ENCODE measurements at regions not wholly inside any gene's neighbourhood (a gene's known extent, or its start where the extent isn't known, plus 50 kb on each side); places are given as distances from the start of the nearest gene placed in this dataset.

DNA sequence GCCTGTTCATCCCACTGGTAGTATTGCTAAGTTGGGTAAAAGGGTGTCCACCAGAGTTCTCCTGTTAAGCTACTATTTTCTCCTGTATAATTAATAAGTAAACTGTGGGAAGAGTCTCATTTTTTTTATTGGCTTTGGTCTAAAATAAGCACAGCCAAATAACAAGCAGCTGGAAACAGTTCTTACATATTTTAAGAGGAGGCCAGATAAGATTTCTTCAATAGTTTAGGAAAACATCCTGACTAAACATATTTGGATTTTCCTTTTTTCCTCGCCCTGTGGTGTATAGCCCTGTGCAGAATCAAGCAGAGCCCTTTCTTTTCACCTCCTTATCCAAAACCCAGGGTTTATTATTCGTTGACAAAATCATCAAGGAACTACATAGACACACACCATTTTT, 122.2 kb upstream of the ZNF608 start:
- WGBS, 4 donors: 44 to 72% (median 54%) methylated on average over 2 of the region's 2 CpGs
- Histone ChIP-seq H3K4me1 (replicated peaks in 1 of 2) (peaks cover 24 to 62% of the 10 kb centered on the region in 2 donors), H3K36me3 (replicated peaks in 1 of 2) (no peaks in the 10 kb centered on the region)

DNA sequence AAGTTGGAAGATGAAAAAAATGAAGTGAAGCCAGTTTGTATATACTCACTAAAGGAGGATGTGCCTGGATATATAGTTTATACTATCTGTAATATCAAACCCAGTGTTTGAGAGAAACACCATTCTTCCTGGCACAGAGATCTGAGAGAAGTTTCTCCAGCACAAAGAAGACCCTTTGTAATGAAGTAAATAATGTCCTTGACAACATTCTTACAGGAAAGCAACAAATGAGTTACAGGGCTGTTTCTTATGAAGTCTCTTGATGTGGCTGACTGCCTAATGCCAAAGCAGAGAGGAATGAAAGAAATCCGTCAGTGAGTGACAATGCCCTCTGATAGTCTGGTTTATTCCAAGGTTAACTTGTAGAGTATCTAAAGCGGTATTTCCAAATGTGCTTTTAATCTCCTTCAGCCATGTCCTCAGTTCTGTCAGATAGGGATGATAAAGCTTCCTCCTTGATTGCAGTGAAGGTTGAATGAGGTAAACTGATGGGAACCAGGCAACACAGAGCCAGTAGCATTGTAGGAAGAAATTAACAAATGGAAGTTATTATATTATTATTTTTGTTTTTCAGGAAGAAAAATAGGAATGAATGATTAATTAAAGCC, 123.1 kb upstream of the ZNF608 start:
- H3K27me3 ChIP-seq: no peaks in the 10 kb centered on the region
- WGBS, 4 donors: 20 to 37% (median 26%) methylated on average over 2 of the region's 2 CpGs
- intact Hi-C loops (cut with DNase I): no loop called here
- H3K4me1 ChIP-seq (replicated peaks in 1 of 2): peaks cover 24 to 62% of the 10 kb centered on the region in 2 donors
- peak in 2 of 7 donors; percentile 47 to 48 for DNase-seq
- H3K9me3 ChIP-seq (replicated peaks in 1 of 3): no peaks in the 10 kb centered on the region
- peak overlapping the region in 4 of 5 donors; percentile 1 to 64 (median 58) for H3K27ac ChIP-seq
- no peaks in the 10 kb centered on the region for H3K36me3 ChIP-seq (replicated peaks in 1 of 2)
- H3K4me3 ChIP-seq: no peak overlapping the region
- TF ChIP-seq, protein P1, sequence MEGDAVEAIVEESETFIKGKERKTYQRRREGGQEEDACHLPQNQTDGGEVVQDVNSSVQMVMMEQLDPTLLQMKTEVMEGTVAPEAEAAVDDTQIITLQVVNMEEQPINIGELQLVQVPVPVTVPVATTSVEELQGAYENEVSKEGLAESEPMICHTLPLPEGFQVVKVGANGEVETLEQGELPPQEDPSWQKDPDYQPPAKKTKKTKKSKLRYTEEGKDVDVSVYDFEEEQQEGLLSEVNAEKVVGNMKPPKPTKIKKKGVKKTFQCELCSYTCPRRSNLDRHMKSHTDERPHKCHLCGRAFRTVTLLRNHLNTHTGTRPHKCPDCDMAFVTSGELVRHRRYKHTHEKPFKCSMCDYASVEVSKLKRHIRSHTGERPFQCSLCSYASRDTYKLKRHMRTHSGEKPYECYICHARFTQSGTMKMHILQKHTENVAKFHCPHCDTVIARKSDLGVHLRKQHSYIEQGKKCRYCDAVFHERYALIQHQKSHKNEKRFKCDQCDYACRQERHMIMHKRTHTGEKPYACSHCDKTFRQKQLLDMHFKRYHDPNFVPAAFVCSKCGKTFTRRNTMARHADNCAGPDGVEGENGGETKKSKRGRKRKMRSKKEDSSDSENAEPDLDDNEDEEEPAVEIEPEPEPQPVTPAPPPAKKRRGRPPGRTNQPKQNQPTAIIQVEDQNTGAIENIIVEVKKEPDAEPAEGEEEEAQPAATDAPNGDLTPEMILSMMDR (IDR thresholded peaks at IDR 0.05): no peak
- TF ChIP-seq POLR2A (IDR thresholded peaks at IDR 0.05): no peak

More for the DNA sequence above, 122.2 kb upstream of the ZNF608 start:
- H3K4me3 ChIP-seq: no peak overlapping the region
- TF ChIP-seq, protein P1 (IDR thresholded peaks at IDR 0.05): no peak
- TF ChIP-seq POLR2A (IDR thresholded peaks at IDR 0.05): no peak
- H3K27me3 ChIP-seq: no peaks in the 10 kb centered on the region
- H3K27ac ChIP-seq: peak overlapping the region in 4 of 5 donors; percentile 1 to 64 (median 26)
- H3K9me3 ChIP-seq (replicated peaks in 1 of 3): no peaks in the 10 kb centered on the region
- intact Hi-C loops (cut with DNase I): no loop called here
- no peak for DNase-seq

DNA sequence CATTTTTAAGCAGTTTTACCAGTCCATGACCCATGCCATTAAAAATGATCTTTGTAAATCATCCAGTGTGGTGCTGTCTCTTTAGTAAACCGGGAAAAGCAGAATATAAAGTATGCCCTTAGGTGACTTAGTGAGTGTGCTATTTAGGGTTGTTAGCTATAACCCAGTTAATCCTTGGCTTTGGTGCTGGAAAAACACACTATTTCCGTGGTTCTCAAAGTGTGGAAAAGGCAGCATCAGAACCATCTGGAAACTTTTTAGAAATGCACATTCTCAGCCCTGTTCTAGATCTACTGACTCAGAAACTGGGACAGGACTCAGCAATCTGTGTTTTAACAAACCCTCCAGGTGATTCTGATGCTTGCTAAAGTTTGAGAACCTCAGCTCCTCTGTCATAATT, 123.6 kb upstream of the ZNF608 start:
- peak in 1 of 7 donors; percentile 21 for DNase-seq
- intact Hi-C loops (cut with DNase I): no loop called here
- 12 to 30% (median 25%) methylated on average over 2 of the region's 2 CpGs for WGBS, 4 donors
- Histone ChIP-seq H3K27ac (peak overlapping the region in 4 of 5 donors; percentile 26 to 64 (median 58)), H3K9me3 (replicated peaks in 1 of 3) (no peaks in the 10 kb centered on the region), H3K36me3 (replicated peaks in 1 of 2) (no peaks in the 10 kb centered on the region), H3K27me3 (no peaks in the 10 kb centered on the region), H3K4me3 (no peak overlapping the region), H3K4me1 (replicated peaks in 1 of 2) (peaks cover 24 to 62% of the 10 kb centered on the region in 2 donors)
- TF ChIP-seq, protein P1 (IDR thresholded peaks at IDR 0.05): no peak
- TF ChIP-seq POLR2A (IDR thresholded peaks at IDR 0.05): no peak

DNA sequence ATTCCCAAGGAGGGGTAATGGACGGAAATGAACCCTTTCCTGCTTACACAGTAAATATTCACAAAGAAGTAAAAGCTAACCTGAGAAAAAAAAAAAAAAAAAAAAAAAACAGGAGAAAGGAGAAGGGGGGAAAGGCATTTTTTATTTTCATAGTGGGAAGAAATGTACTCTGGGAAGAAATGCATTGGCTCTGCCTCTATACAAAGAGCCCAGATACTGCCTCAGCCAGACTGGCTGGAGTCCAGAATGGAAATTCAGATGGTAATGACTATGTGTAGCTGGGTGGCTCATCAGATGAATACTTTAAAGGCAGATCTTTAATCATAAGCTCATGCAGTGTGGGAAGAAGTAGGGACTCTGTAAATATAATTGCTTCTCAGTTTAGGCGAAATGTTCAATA, 124.9 kb upstream of the ZNF608 start:
- DNase-seq: peak in 4 of 7 donors; percentile 25 to 35 (median 26)
- TF ChIP-seq, protein P1 (IDR thresholded peaks at IDR 0.05): no peak
- TF ChIP-seq POLR2A (IDR thresholded peaks at IDR 0.05): no peak
- WGBS, 4 donors: 87 to 95% (median 93%) methylated on average over 2 of the region's 2 CpGs
- Histone ChIP-seq H3K9me3 (replicated peaks in 1 of 3) (no peaks in the 10 kb centered on the region), H3K27ac (no peak overlapping the region), H3K27me3 (no peaks in the 10 kb centered on the region), H3K36me3 (replicated peaks in 1 of 2) (no peaks in the 10 kb centered on the region), H3K4me1 (replicated peaks in 1 of 2) (peaks cover 24 to 55% of the 10 kb centered on the region in 2 donors), H3K4me3 (no peak overlapping the region)
- intact Hi-C loops (cut with DNase I): no loop called here
